ENCODE measurements at regions not wholly inside any gene's neighbourhood (a gene's known extent, or its start where the extent isn't known, plus 50 kb on each side); places are given as distances from the start of the nearest gene placed in this dataset.
"Not testable (repeated sequence)": the region's sequence is repeated elsewhere in the genome, so short reads cannot be mapped to it uniquely, and the experiment has no call there.

DNA sequence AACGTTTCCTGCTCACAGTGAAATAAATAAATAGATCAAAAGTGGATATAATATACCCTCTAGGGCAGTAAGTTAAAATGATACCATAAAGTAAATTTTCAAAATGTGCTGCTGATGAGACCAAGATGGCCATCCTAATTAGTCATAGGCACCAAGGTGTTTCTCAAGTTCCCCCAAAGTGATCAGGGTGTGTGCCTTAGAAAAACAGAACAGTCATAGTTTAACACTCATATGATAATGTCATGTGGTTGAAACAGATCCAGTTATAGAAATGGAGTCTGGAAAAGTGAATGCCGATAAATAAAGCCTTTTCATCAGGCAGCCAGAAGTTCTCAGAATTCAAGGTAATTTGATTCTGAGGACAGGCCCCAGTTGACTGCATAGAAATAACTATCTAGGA, 161.5 kb upstream of the CDKN2B start:
- in situ Hi-C loops (cut with HindIII; ENCODE audit: low sequenced_read_pairs): no loop called here

DNA sequence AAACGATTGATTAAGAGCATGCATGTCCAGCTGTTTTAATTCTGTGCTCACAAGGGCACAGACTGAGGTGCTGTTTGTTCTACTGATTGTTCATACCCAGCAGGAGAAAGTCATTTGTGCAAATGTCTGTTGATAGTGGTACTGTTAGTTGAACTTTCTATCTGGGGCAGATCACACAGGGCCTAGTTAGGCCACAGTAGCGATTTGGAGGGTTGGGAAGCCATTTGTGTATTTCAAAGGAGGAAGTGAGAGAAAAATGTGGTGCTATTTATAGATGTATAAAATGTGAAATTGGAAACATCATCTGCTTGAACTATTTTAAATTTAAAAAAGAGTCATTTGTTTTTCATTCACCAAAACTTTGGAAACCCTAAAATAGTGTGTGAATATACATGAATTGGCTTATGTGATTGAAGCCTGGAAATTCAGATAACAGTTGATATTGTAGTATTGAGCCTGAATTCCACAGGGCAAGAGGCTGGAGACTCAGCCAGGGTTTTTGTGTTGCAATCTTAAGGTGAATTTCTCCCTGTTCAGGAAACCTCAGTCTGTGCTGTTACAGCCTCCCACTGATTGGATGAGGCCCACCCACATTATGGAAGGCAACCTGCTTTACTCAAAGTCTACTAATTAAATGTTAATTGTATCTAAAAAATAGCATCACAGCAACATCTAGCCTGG, 162.0 kb upstream of the CDKN2B start:
- in situ Hi-C loops (cut with HindIII; ENCODE audit: low sequenced_read_pairs): no loop called here

DNA sequence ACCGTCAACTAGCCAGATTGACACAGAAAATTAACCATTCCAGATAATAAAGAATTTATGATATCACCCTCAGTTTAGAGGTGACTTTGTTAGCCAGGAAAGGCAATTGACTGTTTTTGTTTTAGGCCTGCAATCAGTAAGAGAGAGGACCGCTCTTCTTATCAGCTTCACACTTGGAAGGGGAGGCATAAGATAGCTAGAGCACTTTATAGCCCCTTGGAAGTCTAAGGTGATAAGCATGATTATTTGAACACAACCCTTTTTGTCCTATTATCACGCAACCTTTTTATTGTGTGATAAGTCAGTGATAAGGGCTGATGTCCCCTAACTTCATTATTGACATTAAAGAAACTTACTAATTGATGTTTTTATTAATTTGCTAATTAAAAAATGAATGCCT, 162.6 kb upstream of the CDKN2B start:
- in situ Hi-C loops (cut with HindIII; ENCODE audit: low sequenced_read_pairs): no loop called here

DNA sequence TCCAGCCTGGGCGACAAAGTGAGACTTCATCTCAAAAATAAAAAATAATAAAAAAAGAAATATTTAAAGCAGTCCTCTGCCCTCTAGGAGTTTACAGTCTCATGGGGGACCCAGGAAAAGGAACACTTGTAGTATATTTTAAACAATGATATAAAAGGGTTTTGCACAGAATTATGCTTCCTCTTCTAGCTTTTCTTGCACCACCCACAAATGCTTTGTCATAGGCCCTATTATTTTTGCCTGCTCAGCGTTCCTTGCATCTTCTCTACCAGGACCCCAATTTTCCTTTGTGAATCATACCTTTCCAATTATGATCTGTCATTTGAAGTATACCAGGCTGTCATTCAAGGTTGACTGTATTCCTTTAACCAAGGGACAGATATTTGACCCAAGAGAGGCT, 164.8 kb upstream of the CDKN2B start:
- in situ Hi-C loops (cut with HindIII; ENCODE audit: low sequenced_read_pairs): no loop called here

DNA sequence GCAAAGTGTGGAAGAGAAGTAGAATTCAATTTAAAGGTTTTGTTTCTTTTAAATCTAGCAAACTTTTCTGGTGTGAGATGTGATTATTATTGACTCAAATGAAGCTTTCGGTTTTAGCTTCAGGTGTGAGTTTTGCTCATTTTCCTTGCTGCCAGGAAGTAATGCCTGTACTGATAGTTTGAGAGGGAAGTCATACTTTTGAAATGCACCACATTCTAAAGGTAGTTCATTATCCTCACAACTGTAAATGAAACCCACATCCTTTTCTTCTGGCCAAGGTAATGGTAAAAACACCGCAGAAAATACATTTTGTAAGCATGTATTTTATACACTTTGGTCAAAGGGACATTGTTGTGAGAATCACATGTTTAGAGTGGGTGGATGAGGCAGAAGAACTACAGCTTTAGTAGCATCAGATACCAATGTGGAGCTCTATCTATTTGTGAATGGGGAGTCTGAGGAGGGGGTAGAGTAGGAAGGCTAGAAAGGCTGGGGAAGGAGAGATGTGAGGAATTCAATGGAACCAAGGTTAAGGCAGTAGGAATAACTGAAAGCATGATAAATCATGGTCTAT, 167.0 kb upstream of the CDKN2B start:
- in situ Hi-C loops (cut with HindIII; ENCODE audit: low sequenced_read_pairs): no loop called here

DNA sequence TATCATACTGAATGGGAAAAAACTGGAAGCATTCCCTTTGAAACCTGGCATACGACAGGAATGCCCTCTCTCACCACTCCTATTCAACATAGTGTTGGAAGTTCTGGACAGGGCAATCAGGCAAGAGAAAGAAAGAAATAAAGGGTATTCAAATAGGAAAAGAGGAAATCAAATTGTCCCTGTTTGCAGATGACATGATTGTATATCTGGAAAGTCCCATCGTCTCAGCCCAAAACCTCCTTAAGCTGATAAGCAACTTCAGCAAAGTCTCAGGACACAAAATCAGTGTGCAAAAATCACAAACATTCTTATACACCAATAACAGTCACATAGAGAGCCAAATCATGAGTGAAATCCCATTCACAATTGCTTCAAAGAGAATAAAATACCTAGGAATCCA, 171.9 kb upstream of the CDKN2B start:
- in situ Hi-C loops (cut with HindIII; ENCODE audit: low sequenced_read_pairs): not testable (repeated sequence)

DNA sequence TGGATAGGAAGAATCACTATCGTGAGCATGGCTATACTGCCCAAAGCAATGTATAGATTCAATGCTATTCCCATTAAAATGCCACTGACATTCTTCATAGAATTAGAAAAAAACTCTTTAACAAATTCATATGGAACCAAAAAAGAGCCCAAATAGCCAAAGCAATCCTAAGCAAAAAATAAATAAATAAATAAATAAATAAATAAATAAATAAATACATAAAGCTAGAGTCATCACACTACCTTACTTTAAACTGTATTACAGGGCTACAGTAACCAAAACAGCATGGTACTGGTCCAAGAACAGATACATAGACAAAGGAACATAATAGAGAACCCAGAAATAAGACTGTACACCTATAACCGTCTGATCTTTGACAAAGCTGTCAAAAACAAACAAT, 180.4 kb upstream of the CDKN2B start:
- in situ Hi-C loops (cut with HindIII; ENCODE audit: low sequenced_read_pairs): no loop called here

DNA sequence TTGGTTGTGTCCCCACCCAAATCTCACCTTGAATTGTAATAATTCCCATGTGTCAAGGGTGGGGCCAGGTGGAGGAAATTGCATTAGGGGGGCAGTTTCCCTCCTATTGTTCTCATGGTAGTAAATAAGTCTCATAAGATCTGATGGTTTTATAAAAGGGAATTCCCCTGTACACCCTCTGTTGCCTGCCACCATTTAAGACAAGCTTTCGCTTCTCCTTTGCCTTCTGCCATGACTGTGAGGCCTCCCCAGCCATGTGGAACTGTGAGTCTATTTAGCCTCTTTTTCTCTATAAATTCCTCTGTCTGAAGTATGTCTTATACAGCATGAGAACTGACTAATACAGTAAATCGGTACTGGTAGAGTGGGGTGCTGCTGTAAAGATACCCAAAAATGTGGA, 187.9 kb upstream of the CDKN2B start:
- in situ Hi-C loops (cut with HindIII; ENCODE audit: low sequenced_read_pairs): not testable (repeated sequence)

DNA sequence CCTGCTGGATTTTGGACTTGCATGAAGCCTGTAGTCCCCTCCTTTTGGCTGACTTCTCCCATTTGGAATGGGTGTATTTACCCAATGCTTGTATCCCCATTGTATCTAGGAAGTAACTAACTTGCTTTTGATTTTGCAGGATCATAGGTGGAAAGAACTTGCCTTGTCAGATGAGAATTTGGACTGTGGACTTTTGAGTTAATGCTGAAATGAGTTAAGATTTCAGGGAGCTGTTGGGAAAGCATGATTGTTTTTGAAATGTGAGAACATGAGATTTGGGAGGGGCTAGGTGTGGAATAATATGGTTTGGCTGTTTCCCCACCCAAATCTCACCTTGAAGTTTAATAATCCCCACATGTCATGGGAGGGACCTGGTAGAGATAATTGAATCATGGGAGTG, 189.6 kb upstream of the CDKN2B start:
- in situ Hi-C loops (cut with HindIII; ENCODE audit: low sequenced_read_pairs): no loop called here

DNA sequence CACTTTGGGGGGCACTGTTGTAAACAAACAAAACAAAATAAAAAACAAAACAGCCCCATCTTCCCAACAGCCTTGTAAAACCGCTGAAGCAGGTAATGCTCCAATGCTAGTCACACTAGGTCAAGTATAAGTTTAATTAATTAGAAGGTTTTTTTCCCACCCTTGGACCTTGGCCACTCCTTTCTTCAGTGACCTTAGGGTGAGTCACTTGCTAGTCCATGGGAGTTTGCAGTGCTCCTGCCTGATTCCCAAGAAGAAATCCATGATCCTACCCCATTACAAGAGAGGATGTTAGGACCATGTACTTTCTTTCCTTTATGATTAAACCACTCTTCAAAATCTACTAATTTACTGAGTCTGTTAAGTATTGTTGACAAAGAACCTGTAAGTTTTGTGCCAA, 192.2 kb upstream of the CDKN2B start:
- in situ Hi-C loops (cut with HindIII; ENCODE audit: low sequenced_read_pairs): no loop called here

DNA sequence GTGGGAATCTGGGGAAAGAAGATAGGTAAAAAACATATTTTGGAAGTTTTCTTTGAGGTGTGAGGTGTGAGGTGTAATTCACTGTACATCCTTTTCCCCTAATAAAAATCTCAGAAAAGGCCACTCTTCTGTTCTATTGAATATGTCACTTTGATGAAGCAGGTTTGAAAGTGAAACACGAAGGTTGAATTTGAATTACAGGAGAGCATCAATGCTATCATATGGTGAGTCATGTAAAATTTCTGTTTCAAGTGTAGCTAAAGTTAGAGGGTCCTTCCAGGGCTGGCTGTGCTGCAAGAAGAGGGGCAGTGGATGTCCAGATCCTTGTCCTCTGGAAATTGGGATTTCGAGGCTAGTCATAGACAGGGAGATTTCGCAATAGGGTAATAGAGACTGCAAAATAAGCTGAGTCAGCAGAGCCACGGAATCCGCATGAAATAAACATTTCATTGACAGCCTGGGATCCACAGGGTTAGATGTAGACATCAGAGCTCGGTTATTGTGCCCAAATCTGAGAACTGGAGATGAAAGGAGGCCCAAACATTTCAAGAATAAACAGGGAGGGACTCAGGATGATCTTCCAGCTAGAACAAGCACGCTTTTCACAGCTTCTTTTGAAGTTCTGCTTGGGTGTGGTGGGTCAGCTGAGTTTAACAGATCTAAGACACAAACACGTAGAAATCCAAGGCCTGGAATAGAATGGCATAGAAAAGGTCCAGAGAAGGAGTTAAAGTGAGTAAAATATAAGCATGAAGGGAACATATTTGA, 194.4 kb upstream of the CDKN2B start:
- in situ Hi-C loops (cut with HindIII; ENCODE audit: low sequenced_read_pairs): no loop called here

DNA sequence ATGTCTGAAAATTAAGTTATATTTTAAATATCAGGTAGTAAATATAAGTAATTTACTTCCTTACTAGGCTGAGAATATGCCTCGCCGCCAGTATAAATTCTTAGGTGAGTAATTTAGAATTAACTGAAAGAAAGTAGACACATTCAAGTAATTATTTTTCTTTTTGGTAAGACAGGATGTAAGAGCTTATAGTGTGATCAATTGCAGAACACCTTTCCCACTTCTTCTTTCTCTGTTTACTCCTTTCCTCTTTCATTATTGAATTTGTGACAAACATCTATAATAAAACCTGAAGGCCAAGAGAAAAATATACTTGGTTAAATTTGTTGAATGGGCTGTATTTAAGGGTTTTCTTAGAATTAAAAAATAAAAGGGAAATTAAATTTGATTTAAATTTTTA, 195.1 kb upstream of the CDKN2B start:
- in situ Hi-C loops (cut with HindIII; ENCODE audit: low sequenced_read_pairs): no loop called here

DNA sequence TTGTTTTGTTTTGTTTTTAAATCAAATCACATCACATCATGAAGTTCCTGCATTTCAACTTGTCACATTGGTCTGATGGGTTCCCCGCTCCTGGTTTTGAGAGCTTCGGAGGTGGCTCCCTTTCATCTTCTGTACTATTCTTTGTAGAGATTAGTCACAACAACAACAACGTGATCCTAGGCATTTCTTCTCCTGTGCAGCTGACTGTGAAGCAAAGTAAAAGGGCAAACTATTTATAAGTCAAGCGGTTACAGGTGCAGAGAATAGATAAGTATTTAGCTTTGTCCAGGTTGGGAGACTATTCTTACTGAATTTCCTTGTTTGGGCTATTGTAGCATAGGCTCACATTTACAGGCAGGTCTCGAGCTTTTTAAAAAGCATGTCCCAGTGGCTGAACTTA, 197.7 kb upstream of the CDKN2B start:
- in situ Hi-C loops (cut with HindIII; ENCODE audit: low sequenced_read_pairs): no loop called here

DNA sequence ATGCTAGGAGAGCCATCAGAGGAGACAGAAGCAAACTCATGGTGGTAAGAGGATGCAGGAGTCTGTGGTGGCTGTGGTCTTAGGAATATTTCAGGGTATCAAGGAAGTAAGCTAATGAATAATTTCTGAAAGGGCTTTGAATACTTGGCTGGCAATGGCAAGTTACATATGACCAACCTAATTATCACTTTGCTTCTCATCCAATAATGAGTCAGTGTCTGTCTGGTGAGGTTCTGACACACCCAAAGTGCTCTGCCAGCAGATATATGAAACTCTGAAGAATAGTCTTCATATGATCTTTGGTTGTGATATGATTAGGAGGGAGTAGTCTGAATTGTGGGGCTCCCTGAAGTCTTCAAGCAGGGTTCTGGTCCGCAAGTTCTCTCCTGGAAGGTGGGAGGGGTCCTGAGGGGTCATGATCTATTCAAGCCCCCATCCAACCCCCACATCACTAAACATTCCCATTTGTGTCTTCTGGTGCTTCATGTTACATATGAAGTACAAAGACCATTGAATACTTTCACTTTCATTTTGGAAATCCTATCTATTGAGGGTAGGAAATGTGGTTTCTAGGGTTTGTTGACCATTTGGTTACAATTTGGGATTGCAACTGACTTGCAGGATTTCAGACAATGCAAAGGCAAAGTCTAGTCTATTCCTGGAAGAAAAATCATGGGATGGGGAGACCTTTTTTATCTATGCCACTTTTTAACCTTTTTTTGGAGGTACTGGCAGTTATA, 199.9 kb upstream of the CDKN2B start:
- in situ Hi-C loops (cut with HindIII; ENCODE audit: low sequenced_read_pairs): no loop called here

DNA sequence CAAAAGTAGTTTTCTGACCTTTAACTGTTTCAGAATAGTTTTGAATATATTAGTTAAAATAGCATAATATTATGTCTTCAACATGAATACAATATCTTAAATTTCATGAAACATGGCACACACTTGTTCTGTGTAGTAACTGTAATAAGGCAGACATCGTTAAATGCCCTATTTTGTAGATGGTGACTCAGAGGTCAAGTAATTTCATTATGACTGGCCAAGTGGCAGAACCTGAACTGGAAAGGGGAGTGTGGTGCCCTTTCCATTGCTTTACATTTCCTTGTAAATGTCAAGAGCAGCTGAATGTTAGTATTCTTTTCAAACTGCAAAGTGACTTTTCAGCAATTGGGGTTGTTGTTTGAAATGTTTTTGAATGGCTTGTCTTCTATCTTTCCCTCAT, 201.2 kb upstream of the CDKN2B start:
- in situ Hi-C loops (cut with HindIII; ENCODE audit: low sequenced_read_pairs): no loop called here

DNA sequence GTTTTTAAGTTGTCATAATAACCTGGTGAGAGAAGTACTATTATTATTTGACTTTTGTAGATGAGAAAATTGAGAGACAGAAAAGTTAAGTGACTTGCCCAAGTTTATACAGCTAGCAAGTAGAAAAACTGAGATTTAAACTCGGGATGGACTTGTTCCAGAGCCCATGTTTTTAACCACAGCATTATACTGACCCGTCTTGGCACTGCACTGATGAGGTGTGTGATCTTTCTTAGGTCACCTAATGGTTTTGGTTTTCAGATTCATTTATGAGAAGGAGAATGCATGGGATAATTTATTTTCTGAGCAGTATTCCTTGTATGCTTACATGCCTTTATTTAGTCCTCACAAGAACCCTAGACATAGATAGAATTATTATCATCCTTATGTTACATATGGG, 201.8 kb upstream of the CDKN2B start:
- in situ Hi-C loops (cut with HindIII; ENCODE audit: low sequenced_read_pairs): no loop called here

DNA sequence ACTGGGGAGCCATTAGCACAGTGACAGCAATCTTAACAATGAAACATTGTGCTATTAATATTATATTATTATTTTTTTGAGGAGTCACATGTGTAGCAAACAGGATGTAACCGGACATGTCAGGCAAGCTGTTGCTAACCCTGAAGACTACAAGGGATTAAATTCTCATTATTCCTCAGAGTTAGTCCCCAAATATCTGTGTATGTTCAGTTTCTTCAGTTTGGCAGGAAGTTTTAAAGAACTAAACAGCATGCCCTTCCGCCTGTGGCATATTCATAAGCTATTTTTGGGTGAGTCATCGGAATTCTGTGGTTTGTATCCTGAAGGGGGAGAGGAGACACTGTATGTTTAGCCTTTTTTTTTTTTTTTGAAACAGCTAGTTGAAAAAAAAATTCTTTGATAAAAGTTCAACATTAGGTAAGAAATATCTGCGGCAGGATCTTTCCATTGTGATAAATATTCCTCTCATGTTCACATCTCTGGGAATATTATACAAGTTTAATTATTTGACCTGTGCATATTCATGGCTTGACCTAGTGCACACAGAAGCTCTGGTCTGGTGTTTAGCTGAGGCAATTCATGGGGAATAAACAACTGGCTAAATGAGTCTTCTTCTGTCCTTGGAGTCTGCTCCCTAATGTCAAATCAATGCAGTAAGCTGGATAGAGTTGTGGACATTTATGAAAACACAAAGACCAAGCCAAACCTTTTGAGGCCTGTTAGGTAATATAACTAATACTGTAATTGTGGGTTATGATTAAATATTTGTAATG, 202.7 kb upstream of the CDKN2B start:
- in situ Hi-C loops (cut with HindIII; ENCODE audit: low sequenced_read_pairs): no loop called here

DNA sequence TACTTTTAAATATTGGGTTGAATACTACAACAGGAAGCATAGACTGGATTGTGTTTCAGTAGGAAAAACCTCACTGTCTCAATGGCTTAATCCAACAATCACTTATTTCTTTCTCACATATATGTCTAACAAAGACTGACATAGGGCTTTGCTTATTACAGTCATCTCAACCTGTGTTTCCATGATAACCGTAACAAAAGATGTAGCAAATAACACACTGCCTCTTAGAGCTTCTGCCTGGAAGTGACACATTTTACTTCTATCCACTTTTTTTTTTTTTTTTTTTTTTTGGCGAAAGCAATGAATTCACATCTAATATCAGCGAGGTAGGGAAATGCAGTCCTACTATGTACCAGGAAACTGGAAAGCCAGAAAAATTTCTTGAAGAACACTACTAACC, 204.9 kb upstream of the CDKN2B start:
- in situ Hi-C loops (cut with HindIII; ENCODE audit: low sequenced_read_pairs): no loop called here

DNA sequence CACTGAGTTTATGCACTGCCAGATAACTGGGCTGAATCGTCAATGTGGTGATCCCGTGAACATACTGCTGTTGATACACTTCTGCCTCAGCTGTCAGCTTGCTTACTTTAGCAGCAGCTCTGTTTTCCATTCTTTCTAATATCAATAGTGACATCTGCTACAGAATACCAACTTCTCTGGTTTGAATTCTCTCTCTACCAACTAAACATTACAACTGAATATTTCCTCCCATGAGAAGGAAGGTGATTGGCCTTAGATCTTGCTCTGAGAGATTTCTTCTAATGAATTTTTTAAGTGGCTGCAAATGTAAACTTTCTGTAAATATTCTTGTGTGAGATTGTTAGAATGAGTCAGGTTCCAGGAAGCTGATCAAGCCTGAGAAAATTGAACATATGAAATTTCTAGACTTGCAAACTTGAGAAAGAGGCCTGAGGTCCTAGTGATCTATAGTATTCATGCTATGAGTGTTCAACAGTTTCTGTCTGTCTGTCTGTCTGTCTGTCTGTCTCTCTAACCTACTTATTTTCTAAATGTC, 205.5 kb upstream of the CDKN2B start:
- in situ Hi-C loops (cut with HindIII; ENCODE audit: low sequenced_read_pairs): no loop called here

DNA sequence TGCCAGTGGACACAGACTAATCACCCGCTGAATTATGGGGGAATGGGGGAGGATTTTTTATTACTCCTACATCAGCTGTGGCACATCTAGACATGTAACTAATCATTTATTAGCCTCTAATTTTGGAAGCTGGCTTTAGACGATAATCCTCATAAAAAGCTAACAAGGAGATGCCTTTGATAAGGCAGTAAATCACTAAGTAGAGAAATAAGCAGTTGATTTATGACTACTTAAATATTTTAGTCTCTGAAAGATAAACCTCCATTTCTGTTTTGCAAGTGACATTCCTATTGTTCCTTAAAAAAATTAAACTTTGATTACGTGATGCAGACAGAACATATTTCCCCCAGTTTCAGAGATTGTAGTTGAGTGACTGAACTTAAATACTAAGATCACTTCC, 206.4 kb upstream of the CDKN2B start:
- in situ Hi-C loops (cut with HindIII; ENCODE audit: low sequenced_read_pairs): no loop called here

DNA sequence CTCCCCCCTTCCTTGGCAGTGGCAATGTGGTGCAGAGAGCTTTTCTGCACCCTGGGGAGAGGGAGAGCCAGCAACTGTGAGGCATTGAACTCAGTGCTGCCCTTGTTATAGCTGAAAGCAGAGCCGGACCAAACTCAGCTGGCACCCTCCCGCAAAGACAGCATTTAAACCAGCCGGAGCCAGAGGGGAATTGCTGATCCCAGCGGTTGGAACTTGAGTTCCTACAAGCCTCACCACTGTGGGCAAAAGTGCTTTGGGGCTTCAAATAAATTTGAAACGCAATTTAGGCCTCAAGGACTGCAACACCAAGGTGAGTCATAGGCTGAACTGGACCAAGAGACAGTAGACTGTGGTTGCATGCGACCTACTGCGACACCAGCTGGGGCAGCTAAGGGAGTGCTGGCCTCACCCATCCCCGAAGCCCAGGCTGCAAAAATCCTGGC, 207.6 kb upstream of the CDKN2B start:
- in situ Hi-C loops (cut with HindIII; ENCODE audit: low sequenced_read_pairs): no loop called here
